Fibroblast of lung (primary cell): ENCODE measurements at regions not wholly inside any gene's neighbourhood (a gene's known extent, or its start where the extent isn't known, plus 50 kb on each side); places are given as distances from the start of the nearest gene placed in this dataset.

Source experiments
- EZH2 ChIP-seq: IDR thresholded peaks from 2 replicates; pipeline ENCODE4 v1.5.1; 2012; ENCODE audit warnings: low read length, control low read depth, mild to moderate bottlenecking; ENCODE audit errors: missing control alignments
- TF ChIP-seq, protein P1 (sequence below), 2 donors: IDR thresholded peaks in 1 of 2; conservative IDR thresholded peaks in 1 of 2; 1 replicate in 1 of 2; 2 replicates in 1 of 2; pipeline ENCODE4 v1.5.1; 2011 to 2012; ENCODE audit warnings: low read length in 2 of 2, control low read depth in 1 of 2, inconsistent platforms in 1 of 2, low read depth in 1 of 2, mild to moderate bottlenecking in 1 of 2

- TF ChIP-seq, protein P1, sequence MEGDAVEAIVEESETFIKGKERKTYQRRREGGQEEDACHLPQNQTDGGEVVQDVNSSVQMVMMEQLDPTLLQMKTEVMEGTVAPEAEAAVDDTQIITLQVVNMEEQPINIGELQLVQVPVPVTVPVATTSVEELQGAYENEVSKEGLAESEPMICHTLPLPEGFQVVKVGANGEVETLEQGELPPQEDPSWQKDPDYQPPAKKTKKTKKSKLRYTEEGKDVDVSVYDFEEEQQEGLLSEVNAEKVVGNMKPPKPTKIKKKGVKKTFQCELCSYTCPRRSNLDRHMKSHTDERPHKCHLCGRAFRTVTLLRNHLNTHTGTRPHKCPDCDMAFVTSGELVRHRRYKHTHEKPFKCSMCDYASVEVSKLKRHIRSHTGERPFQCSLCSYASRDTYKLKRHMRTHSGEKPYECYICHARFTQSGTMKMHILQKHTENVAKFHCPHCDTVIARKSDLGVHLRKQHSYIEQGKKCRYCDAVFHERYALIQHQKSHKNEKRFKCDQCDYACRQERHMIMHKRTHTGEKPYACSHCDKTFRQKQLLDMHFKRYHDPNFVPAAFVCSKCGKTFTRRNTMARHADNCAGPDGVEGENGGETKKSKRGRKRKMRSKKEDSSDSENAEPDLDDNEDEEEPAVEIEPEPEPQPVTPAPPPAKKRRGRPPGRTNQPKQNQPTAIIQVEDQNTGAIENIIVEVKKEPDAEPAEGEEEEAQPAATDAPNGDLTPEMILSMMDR (conservative IDR thresholded peaks at IDR 0.05 in 1 of 2, IDR thresholded peaks at IDR 0.05 in 1 of 2; ENCODE audit: low read depth in 1 of 2, low read length in 2 of 2) = no peak
- no peak for TF ChIP-seq EZH2
Observed at GRCh38 chr6:102820098-102820497, 1426.6 kb downstream of the GRIK2 start.
